ENCODE measurements at regions not wholly inside any gene's neighbourhood (a gene's known extent, or its start where the extent isn't known, plus 50 kb on each side); places are given as distances from the start of the nearest gene placed in this dataset.

- H3K9me3 ChIP-seq = no peaks in the 10 kb centered on the region
- H3K4me3 ChIP-seq = no peak overlapping the region
- no peaks in the 10 kb centered on the region for H3K36me3 ChIP-seq
- H3K4me1 ChIP-seq = no peaks in the 10 kb centered on the region
- H3K27me3 ChIP-seq = no peaks in the 10 kb centered on the region
- no peak for TF ChIP-seq POLR2A (IDR thresholded peaks at IDR 0.05)
- H3K27ac ChIP-seq = no peak overlapping the region
- intact Hi-C loops (cut with DNase I; ENCODE audit: low total_unique reads) = no loop called here
- DNase-seq (ENCODE audit: low spot score in 2 of 2) = no peak
These were observed 147.3 kb upstream of the PMEPA1 start for GRCh38 chr20:57857118-57857517.

- Histone ChIP-seq H3K27ac (no peak overlapping the region), H3K36me3 (no peaks in the 10 kb centered on the region), H3K4me1 (no peaks in the 10 kb centered on the region), H3K9me3 (no peaks in the 10 kb centered on the region), H3K4me3 (no peak overlapping the region), H3K27me3 (no peaks in the 10 kb centered on the region)
- DNase-seq (ENCODE audit: low spot score in 2 of 2) = no peak
- TF ChIP-seq POLR2AphosphoS5 (IDR thresholded peaks at IDR 0.05) (no peak), CTCF (IDR thresholded peaks at IDR 0.05) (no peak), POLR2A (IDR thresholded peaks at IDR 0.05) (no peak)
- intact Hi-C loops (cut with DNase I; ENCODE audit: low total_unique reads) = no loop called here
These were observed 146.8 kb upstream of the PMEPA1 start for GRCh38 chr20:57856658-57857057.

DNA sequence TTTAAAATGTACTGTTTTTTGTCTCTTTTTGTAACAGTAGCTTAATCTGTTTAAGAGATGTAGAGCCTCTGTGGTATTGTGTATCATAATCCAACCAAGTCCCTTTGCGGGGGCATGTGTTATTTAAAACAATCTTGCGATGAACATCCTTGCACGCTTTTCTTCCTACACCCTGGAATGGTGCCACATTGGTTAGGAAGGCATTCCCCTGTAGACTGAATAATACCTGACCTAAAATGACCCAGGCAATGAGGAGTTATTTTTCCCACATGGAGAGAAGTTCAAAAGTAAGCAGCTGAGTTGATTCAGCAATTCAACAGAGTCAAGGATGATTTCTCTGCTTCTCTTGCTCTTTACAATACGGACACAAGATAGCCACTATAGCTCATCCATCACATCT, 142.0 kb upstream of the PMEPA1 start:
- Histone ChIP-seq H3K27me3 (no peaks in the 10 kb centered on the region), H3K36me3 (no peaks in the 10 kb centered on the region), H3K4me1 (no peaks in the 10 kb centered on the region), H3K27ac (no peak overlapping the region), H3K4me3 (no peak overlapping the region), H3K9me3 (no peaks in the 10 kb centered on the region)
- no peak for TF ChIP-seq POLR2AphosphoS5 (IDR thresholded peaks at IDR 0.05)
- TF ChIP-seq CTCF (IDR thresholded peaks at IDR 0.05) = no peak
- no peak for TF ChIP-seq POLR2A (IDR thresholded peaks at IDR 0.05)
- DNase-seq (ENCODE audit: low spot score in 2 of 2) = no peak
- intact Hi-C loops (cut with DNase I; ENCODE audit: low total_unique reads) = no loop called here

DNA sequence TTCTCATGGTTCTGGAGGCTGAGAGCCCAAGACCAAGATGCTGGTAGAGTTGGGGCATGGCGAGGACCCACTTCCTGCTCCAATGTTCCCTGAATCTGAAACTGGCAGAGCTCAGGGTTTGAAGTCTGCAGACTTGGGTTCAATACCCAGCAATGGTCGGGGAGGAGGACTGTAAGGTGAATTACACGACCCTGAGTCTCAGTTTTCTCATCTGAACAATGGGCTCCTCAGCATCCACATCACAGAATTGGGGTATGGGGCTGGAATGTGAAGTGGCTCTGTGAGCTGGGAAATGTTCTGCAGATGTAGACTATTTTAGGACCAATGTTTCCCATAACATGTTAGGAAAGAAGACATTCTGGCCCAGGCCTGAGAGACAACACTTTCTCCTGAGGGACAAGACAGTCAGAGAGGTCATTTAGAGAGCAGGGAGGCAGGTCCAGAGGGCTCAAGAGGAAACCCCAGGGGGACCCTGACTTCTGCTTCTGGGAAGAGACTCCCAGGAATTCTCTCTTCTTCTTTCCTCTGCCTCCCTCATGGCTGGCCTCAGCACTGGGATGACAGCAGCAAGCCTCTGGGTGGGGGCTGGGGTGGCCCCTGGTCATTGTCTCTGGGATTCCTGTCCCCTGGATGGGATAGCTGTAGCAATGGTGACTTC, 141.3 kb upstream of the PMEPA1 start:
- peak; percentile 10 to 11 for DNase-seq (ENCODE audit: low spot score in 2 of 2)
- Histone ChIP-seq H3K27me3 (no peaks in the 10 kb centered on the region), H3K27ac (no peak overlapping the region), H3K4me1 (no peaks in the 10 kb centered on the region), H3K36me3 (no peaks in the 10 kb centered on the region), H3K9me3 (no peaks in the 10 kb centered on the region), H3K4me3 (no peak overlapping the region)
- intact Hi-C loops (cut with DNase I; ENCODE audit: low total_unique reads) = no loop called here
- no peak for TF ChIP-seq POLR2A (IDR thresholded peaks at IDR 0.05)
- TF ChIP-seq CTCF (IDR thresholded peaks at IDR 0.05) = no peak
- TF ChIP-seq POLR2AphosphoS5 (IDR thresholded peaks at IDR 0.05) = no peak

- intact Hi-C loops (cut with DNase I; ENCODE audit: low total_unique reads) = no loop called here
- no peaks in the 10 kb centered on the region for H3K27me3 ChIP-seq
- no peaks in the 10 kb centered on the region for H3K4me1 ChIP-seq
- peak; percentile 12 to 14 for DNase-seq (ENCODE audit: low spot score in 2 of 2)
- H3K36me3 ChIP-seq = no peaks in the 10 kb centered on the region
- no peaks in the 10 kb centered on the region for H3K9me3 ChIP-seq
- no peak overlapping the region for H3K4me3 ChIP-seq
- no peak overlapping the region for H3K27ac ChIP-seq
- TF ChIP-seq POLR2AphosphoS5 (IDR thresholded peaks at IDR 0.05) (no peak), CTCF (IDR thresholded peaks at IDR 0.05) (no peak), POLR2A (IDR thresholded peaks at IDR 0.05) (no peak)
These were observed 139.9 kb upstream of the PMEPA1 start for GRCh38 chr20:57849521-57850215.

Data from breast epithelium (tissue), 4 donors.